ES-I3 (cell line): ENCODE measurements at regions not wholly inside any gene's neighbourhood (a gene's known extent, or its start where the extent isn't known, plus 50 kb on each side); places are given as distances from the start of the nearest gene placed in this dataset.

Experiments
- H3K36me3 ChIP-seq: 2 replicates; pipeline ENCODE4 v1.6.1; 2013; ENCODE audit warnings: mild to moderate bottlenecking, low read length, control low read depth, moderate library complexity; ENCODE audit not compliant: insufficient read depth
- H3K4me1 ChIP-seq: 2 replicates; pipeline ENCODE4 v1.6.1; 2013; ENCODE audit warnings: mild to moderate bottlenecking, control low read depth, low read length; ENCODE audit not compliant: insufficient read depth
- H3K9ac ChIP-seq: 2 replicates; pipeline ENCODE4 v1.6.1; 2013; ENCODE audit warnings: low read depth, mild to moderate bottlenecking, low read length, moderate library complexity
- H3K9me3 ChIP-seq: 2 replicates; pipeline ENCODE4 v1.6.1; 2013; ENCODE audit warnings: mild to moderate bottlenecking, low read length, moderate library complexity; ENCODE audit not compliant: control insufficient read depth, insufficient read depth

DNA sequence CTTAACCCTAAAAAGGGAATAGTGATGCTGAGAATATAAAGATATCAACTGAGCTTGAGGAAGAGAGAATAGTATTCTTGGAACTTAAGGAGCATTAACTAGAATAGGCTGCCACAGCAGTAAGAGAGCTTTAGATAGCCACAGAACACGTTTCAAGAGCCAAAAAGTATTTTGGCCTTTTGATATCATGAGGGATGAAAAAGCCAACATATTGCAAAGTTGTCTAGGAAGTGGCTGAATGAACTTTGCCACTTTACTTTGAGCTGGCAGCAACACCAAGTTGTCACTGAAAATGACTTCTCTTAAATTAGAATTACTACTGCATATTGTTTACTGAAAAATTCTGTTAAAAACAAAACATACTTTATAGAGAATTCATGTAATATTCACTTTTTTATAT lies 1476.2 kb downstream of the MRPL39 start:
- Histone ChIP-seq H3K9ac (no peak overlapping the region), H3K4me1 (no peaks in the 10 kb centered on the region), H3K36me3 (no peaks in the 10 kb centered on the region), H3K9me3 (no peaks in the 10 kb centered on the region)

DNA sequence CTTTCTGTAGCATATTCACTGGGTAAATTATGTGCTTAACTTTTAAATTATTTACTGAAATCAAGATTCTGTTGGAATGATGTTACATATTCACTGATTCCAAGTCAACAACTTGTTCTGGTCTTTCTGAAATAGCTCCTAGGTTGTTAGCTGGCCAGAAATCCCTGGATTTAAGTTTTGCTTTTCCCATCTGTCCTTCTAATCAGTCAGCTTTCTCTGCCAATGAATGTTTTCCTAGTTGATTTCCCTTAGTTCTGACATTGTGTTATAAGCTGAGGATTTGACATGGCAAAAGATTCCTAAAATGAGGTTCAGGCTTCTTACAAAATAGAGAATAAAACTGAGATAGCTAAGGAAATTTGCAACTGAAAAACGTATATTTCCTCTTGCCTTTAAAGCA lies 1479.6 kb downstream of the MRPL39 start:
- H3K9me3 ChIP-seq: no peaks in the 10 kb centered on the region
- H3K9ac ChIP-seq: no peak overlapping the region
- no peaks in the 10 kb centered on the region for H3K36me3 ChIP-seq
- no peaks in the 10 kb centered on the region for H3K4me1 ChIP-seq

DNA sequence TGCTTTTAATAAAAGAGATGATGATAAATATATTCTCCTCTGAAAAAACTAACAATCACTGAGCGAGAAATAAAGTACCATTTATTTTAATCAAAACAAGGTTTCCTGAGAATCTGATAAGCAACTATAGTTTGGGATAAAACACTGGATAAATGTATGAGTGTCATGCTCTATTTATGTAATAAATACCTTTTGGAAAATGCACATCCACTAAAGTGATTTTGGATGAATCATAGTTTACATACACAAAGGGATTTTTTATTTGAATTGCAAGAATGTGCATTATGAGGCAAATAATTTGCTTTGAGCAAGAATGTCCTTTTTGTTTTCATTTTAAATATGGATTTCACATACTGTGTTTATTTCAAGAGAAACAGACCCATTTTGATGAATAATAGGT lies 1483.5 kb downstream of the MRPL39 start:
- Histone ChIP-seq H3K36me3 (no peaks in the 10 kb centered on the region), H3K9me3 (no peaks in the 10 kb centered on the region), H3K9ac (no peak overlapping the region), H3K4me1 (no peaks in the 10 kb centered on the region)

DNA sequence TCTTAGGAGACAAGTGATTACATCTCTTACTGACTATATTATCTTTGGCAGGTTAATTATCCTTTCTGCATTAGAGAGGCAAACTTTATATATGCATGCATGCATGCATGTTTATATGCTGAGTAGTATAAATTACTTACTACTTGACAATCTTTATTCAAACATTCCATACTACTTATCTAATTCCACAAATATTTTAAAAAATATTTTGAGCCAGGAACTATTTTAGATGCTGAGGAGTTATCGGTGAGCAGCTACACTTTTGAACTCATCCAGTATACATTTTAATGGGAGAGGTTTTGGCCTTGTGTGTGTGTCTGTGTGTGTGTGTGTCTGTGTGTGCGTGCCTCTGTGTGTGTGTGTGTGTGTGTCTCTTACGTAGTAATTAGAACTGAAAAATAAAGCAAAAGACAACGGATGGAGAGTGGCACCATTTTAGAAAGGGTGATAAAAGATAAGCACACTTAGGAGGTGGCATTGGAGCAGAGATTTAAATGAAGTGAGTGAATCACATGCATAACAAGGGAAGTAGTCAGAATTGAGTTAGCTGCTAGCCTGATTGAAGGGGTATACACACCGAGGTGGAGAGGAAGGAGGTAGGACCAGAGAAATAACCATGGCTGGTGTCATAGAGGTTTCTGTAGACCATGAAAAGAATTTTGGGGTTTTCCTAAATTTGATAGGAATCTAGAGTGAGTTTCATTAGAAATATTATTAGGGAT lies 1488.4 kb downstream of the MRPL39 start:
- Histone ChIP-seq H3K9ac (no peak overlapping the region), H3K4me1 (no peaks in the 10 kb centered on the region), H3K36me3 (no peaks in the 10 kb centered on the region), H3K9me3 (no peaks in the 10 kb centered on the region)

DNA sequence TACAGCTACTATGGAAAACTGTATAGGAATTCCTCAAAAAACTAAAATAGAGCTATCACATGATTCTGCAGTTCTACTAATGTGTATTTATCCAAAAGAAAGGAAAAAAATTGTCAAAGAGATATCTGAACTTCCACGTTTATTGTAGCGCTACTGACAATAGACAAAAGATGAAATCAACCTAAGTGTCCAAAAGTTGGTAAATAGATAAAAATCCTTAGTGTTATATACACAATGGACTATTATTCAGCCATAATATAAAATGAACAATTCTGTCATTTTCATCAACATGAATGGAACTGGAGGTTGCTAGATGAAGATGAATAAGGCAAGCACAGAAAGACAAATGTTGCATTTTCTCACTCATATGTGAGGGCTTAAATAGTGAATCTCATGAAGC lies 1492.1 kb downstream of the MRPL39 start:
- no peaks in the 10 kb centered on the region for H3K36me3 ChIP-seq
- no peaks in the 10 kb centered on the region for H3K9me3 ChIP-seq
- no peaks in the 10 kb centered on the region for H3K4me1 ChIP-seq
- H3K9ac ChIP-seq: no peak overlapping the region

DNA sequence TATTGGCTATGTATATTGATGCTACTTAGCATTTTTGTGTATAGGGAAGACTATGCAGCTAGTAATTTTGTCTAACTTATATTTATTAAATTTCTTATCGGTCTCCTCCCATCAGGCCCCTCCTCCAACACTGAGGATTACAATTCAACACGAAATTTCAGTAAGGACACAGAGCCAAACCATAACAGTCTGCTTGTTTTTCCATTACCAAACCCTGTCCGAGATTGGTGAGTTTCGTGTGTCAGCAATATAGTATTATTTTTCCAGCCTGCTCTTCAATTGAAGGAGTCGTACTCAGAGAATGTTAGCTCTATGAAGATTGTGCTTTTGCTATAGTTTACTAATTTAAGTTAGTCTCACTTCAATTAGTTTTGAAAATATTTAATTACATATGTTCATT lies 1495.3 kb downstream of the MRPL39 start:
- Histone ChIP-seq H3K36me3 (no peaks in the 10 kb centered on the region), H3K9ac (no peak overlapping the region), H3K4me1 (no peaks in the 10 kb centered on the region), H3K9me3 (no peaks in the 10 kb centered on the region)

DNA sequence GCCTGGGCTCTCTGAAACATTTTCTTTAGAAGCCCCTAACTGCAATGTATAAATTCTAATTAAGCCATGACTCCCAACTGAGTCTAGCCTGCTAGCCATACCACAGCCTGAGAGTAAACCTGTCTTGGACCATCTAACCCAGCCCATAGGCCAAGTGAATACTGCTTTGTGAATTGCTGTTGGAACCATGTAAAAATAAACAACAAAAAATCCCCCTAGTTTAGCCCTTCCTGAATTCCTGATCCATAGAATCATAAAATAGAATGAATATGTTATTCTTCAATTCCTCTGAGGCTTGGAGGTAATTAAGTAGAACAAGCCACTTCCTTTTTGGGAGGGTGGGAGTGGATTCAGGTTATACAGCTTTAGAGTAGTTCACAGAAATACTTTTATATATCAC lies 1496.4 kb downstream of the MRPL39 start:
- H3K9me3 ChIP-seq: no peaks in the 10 kb centered on the region
- no peaks in the 10 kb centered on the region for H3K36me3 ChIP-seq
- H3K9ac ChIP-seq: no peak overlapping the region

DNA sequence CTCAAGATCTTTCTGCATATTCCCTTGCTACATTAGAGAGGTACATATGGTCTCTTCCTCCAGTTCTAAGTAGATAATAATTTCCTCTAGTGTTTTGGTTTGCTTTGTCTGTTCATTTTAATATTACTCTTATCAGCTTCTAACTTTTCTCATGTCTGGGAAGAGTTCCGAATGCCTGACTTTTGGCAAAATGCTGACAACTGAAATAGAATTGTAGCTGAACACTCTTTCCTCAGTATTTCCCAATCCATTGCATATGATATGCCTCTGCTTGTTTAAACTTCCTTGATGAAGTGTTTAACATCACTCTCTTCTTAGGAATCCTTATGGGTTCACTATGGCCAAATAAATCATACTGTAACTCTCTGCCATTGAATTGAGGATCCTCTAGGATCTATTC lies 1510.1 kb downstream of the MRPL39 start:
- no peaks in the 10 kb centered on the region for H3K4me1 ChIP-seq
- no peak overlapping the region for H3K9ac ChIP-seq
- H3K9me3 ChIP-seq: no peaks in the 10 kb centered on the region
- no peaks in the 10 kb centered on the region for H3K36me3 ChIP-seq

More for the DNA sequence above, 1496.4 kb downstream of the MRPL39 start:
- H3K4me1 ChIP-seq: no peaks in the 10 kb centered on the region

DNA sequence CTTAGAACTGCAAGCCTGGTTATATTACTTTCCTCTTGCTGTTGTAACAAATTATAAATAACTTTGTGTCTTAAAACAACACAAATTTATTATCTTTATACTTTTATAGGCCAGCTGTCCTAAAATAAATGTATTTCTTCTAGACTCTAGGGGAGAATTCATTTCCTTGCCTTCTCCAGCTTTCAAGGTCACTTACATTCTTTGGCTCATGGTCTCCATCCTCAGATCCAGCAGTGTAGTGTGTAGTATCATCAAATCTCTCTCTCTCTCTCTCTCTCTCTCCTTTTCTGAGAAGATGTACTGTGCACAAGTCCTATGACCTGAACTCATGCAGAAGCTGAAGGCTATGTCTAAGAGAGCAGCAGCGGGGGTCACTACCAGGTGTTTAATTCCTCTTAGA lies 1510.6 kb downstream of the MRPL39 start:
- Histone ChIP-seq H3K9ac (no peak overlapping the region), H3K4me1 (no peaks in the 10 kb centered on the region), H3K9me3 (no peaks in the 10 kb centered on the region), H3K36me3 (no peaks in the 10 kb centered on the region)

DNA sequence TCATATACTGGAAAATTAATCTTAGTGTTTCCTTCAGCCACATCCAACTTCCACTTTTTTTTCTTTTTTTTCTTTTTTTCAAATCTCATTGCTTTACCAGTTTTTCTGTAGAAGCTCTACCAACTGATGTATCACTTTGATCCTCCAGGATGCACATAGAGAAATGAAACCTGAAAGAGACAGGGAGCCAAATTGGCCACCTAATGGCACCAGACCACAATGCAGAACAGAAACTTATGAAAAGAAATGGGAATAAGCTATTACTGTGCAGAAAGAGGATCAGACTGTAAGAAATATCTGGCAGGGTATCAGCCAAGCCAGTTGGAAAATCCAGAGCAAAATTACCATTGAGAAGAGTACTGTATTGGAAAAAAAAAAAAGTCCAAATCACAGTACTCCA lies 1514.2 kb downstream of the MRPL39 start:
- Histone ChIP-seq H3K4me1 (no peaks in the 10 kb centered on the region), H3K36me3 (no peaks in the 10 kb centered on the region), H3K9ac (no peak overlapping the region), H3K9me3 (no peaks in the 10 kb centered on the region)

DNA sequence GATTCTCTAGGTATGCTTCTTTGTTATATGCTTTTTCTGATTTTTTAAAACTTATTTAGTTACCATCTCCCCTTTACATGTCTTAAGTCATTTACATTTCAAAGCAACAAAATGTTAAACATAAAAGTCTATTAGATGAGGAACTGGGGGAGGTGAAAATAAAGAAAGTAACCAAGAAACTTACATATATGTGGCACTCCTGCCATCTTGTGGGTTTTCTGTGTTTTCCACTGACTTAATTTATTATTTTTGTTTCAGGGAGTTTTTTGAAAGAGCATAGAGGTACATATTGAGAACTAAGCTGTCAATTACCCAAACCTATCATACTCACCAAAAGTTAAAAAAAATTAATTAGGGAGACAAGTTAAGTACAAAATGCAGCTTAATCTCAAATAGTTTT lies 1531.1 kb downstream of the MRPL39 start:
- no peaks in the 10 kb centered on the region for H3K4me1 ChIP-seq
- 0 out of 2 replicates have a peak, but pooled peaks cover 3% of the 10 kb centered on the region for H3K9me3 ChIP-seq
- no peaks in the 10 kb centered on the region for H3K36me3 ChIP-seq
- H3K9ac ChIP-seq: no peak overlapping the region

DNA sequence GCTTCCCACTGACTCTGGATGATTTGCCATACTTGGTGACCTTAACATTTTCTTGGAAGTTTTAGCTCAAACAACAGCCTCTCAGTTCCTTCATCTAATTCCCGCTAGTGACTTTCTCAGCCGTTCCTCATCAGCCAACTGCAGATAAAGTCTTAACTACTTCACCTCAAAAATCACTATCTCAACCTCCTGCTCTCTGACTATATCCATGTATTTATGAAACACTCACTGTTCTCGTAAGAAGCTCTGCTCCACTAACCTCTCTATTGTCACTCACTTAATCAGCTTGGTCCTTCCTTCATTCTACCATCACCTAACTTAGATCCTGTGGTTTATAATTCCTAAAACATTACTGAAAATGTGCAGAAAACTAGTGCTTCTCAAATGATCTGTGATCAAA lies 1551.6 kb downstream of the MRPL39 start:
- Histone ChIP-seq H3K4me1 (no peaks in the 10 kb centered on the region), H3K9me3 (no peaks in the 10 kb centered on the region), H3K9ac (no peak overlapping the region), H3K36me3 (no peaks in the 10 kb centered on the region)

DNA sequence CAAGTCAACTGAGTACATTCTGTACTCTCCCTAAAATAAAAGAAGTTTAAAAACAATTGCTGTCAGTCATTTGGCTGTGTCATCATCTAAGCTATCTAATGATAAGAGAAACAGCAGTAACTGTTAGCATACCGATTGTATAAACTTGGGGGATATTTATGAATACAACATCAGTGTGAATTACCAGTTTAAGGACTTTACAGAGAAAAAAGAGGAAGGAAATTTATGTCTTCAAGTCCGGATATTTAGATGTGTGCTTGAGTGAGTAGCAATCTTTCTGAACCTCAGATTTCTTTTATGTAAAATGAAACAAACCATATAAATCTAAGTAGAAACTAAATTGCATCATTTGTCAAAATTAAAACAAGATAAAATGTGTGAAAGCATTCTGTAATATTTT lies 1557.0 kb downstream of the MRPL39 start:
- Histone ChIP-seq H3K9ac (no peak overlapping the region), H3K4me1 (no peaks in the 10 kb centered on the region), H3K9me3 (no peaks in the 10 kb centered on the region), H3K36me3 (no peaks in the 10 kb centered on the region)

DNA sequence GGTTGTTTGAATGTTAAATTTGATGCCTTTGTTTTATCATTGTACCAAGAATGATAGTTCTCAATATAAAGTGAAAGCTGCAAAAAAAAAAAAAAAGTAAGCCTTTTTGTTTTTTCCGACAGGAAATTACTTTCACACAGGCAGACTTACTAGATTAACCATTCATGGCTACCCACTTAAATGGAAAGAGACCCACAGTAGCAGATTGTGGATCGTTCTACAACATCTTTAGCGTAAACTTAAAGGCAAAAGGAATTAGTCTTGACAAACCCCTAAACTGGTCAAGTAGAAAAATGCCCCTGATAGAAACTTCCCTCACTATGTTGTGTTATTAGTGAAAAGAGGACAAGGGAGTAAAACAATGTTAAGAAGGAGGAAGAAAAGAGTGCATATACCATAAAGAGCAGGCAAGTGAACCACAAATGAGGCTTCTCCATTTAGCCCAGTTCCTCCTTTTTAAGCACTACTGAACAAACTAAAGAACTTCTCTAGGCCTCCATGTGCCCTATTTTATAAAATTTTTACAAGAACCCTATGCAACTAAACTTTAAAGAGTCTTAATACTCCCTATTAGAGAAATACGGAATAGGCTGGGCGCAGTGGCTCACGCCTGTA lies 1560.3 kb downstream of the MRPL39 start:
- Histone ChIP-seq H3K9ac (no peak overlapping the region), H3K4me1 (no peaks in the 10 kb centered on the region), H3K9me3 (no peaks in the 10 kb centered on the region), H3K36me3 (no peaks in the 10 kb centered on the region)

DNA sequence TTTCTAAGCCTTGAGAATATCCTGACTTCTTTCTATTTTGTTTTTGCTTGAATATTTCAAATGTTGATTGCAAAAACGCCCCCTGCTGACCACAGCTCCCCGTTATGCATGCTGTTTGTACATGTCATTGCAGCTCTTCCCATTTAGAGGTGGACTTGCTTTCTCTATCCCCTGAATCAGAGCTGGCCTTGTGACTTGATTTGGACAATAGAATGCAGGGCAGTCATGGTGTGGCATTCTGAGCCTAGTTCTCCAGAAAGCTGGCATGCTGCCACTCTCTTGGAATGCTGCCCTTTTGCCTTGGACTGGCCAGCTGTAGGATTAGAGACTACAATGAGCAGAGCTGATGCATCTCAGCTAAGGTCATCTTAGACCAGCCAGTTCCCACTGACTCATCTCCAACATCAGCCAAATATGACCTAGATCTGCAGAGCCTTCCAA lies 1561.5 kb downstream of the MRPL39 start:
- no peaks in the 10 kb centered on the region for H3K9me3 ChIP-seq
- no peak overlapping the region for H3K9ac ChIP-seq
- no peaks in the 10 kb centered on the region for H3K36me3 ChIP-seq
- no peaks in the 10 kb centered on the region for H3K4me1 ChIP-seq
